ENCODE measurements at regions not wholly inside any gene's neighbourhood (a gene's known extent, or its start where the extent isn't known, plus 50 kb on each side); places are given as distances from the start of the nearest gene placed in this dataset.
A peak's percentile ranks its signal among the peaks of the same experiment; 100 is the strongest.

GRCh38 chr11:70536051-70536877 lies 137.9 kb downstream of the CTTN start:
- H3K36me3 ChIP-seq (ENCODE audit: insufficient read depth, low read length) = no peaks in the 10 kb centered on the region
- TF ChIP-seq, protein P1, sequence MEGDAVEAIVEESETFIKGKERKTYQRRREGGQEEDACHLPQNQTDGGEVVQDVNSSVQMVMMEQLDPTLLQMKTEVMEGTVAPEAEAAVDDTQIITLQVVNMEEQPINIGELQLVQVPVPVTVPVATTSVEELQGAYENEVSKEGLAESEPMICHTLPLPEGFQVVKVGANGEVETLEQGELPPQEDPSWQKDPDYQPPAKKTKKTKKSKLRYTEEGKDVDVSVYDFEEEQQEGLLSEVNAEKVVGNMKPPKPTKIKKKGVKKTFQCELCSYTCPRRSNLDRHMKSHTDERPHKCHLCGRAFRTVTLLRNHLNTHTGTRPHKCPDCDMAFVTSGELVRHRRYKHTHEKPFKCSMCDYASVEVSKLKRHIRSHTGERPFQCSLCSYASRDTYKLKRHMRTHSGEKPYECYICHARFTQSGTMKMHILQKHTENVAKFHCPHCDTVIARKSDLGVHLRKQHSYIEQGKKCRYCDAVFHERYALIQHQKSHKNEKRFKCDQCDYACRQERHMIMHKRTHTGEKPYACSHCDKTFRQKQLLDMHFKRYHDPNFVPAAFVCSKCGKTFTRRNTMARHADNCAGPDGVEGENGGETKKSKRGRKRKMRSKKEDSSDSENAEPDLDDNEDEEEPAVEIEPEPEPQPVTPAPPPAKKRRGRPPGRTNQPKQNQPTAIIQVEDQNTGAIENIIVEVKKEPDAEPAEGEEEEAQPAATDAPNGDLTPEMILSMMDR (IDR thresholded peaks at IDR 0.05; ENCODE audit: extremely low read depth, low read depth, low read length) = no peak
- no peak overlapping the region for H2AFZ ChIP-seq (ENCODE audit: low read length)
- H3K4me3 ChIP-seq (ENCODE audit: insufficient read depth, low read length) = no peak overlapping the region
- no peaks in the 10 kb centered on the region for H3K9me3 ChIP-seq (ENCODE audit: low read depth, low read length)
- H3K4me2 ChIP-seq (ENCODE audit: insufficient read depth, low read length) = no peak overlapping the region
- DNase-seq (ENCODE audit: insufficient read length, low spot score, missing footprints) = peak; percentile 79
- H3K27ac ChIP-seq (ENCODE audit: low read depth, low read length) = no peak overlapping the region
- H3K4me1 ChIP-seq (ENCODE audit: insufficient read depth, low read length) = no peaks in the 10 kb centered on the region
- H3K79me2 ChIP-seq (ENCODE audit: insufficient read depth, low read length) = no peaks in the 10 kb centered on the region
- no peaks in the 10 kb centered on the region for H3K27me3 ChIP-seq (ENCODE audit: insufficient read depth, low read length)
- no peaks in the 10 kb centered on the region for H4K20me1 ChIP-seq (ENCODE audit: insufficient read depth, low read length)

DNA sequence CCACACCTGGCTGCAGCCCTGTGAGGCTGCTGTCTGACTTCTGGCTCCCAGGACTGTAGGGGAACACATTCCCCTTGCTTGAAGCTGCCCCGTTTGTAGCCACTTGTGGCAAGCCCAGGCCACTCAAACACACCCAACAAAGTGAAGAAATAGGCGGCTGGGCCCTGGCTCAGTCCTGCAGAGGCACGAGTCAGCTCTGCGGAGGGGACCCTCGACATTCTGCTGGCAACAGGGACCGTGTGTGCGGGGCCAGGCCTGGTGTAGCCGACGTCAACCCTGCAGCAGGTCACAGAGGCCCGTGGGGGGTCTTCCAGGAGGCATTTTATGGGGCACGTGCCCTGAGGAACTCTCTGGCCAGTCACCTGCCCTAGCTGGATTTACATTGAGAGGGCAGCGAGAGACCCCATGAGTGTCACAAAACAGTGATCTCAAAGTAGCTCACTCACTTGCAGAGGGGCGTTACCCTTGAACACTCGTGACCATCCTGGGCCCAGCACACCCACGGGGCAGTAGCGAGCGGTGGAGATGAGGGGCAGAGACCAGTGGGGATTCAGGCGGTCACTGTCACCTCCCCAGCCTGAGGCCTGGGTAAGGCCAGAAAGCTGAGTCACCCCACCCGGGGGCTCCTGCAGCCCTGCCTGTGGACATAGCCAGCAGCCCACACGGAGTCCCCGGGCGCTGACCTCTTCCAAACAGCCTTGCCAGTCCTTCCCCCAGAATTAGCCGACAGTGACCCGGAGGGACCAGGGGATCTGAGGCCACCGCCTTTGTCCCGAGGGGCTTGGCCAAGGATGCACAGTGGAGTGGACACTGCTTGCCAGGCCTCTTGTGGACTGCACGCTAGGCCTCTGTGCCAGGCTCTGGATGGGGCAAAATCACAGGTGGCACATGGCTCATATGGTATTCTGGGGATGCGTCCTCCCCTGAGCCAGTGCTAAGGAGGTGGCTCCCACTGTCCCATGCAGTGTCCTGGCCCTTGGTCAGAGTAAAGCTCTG lies 139.5 kb downstream of the CTTN start:
- Histone ChIP-seq H3K4me3 (ENCODE audit: insufficient read depth, low read length) (no peak overlapping the region), H3K4me2 (ENCODE audit: insufficient read depth, low read length) (no peak overlapping the region), H2AFZ (ENCODE audit: low read length) (no peak overlapping the region), H4K20me1 (ENCODE audit: insufficient read depth, low read length) (no peaks in the 10 kb centered on the region), H3K79me2 (ENCODE audit: insufficient read depth, low read length) (no peaks in the 10 kb centered on the region), H3K36me3 (ENCODE audit: insufficient read depth, low read length) (no peaks in the 10 kb centered on the region), H3K27ac (ENCODE audit: low read depth, low read length) (no peak overlapping the region), H3K4me1 (ENCODE audit: insufficient read depth, low read length) (no peaks in the 10 kb centered on the region), H3K27me3 (ENCODE audit: insufficient read depth, low read length) (no peaks in the 10 kb centered on the region), H3K9me3 (ENCODE audit: low read depth, low read length) (no peaks in the 10 kb centered on the region)
- peak; percentile 49 for DNase-seq (ENCODE audit: insufficient read length, low spot score, missing footprints)
- TF ChIP-seq, protein P1 (IDR thresholded peaks at IDR 0.05; ENCODE audit: extremely low read depth, low read depth, low read length) = no peak

GRCh38 chr11:70538641-70539359 lies 140.5 kb downstream of the CTTN start:
- Histone ChIP-seq H3K4me1 (ENCODE audit: insufficient read depth, low read length) (no peaks in the 10 kb centered on the region), H3K36me3 (ENCODE audit: insufficient read depth, low read length) (no peaks in the 10 kb centered on the region), H3K4me3 (ENCODE audit: insufficient read depth, low read length) (no peak overlapping the region), H4K20me1 (ENCODE audit: insufficient read depth, low read length) (no peaks in the 10 kb centered on the region), H3K9me3 (ENCODE audit: low read depth, low read length) (no peaks in the 10 kb centered on the region), H2AFZ (ENCODE audit: low read length) (no peak overlapping the region), H3K4me2 (ENCODE audit: insufficient read depth, low read length) (no peak overlapping the region), H3K27ac (ENCODE audit: low read depth, low read length) (no peak overlapping the region), H3K27me3 (ENCODE audit: insufficient read depth, low read length) (no peaks in the 10 kb centered on the region), H3K79me2 (ENCODE audit: insufficient read depth, low read length) (no peaks in the 10 kb centered on the region)
- TF ChIP-seq, protein P1 (IDR thresholded peaks at IDR 0.05; ENCODE audit: extremely low read depth, low read depth, low read length) = no peak
- peak; percentile 75 for DNase-seq (ENCODE audit: insufficient read length, low spot score, missing footprints)

All from osteoblast (primary cell).